Inflammatory macrophage (primary cell): ENCODE measurements at regions not wholly inside any gene's neighbourhood (a gene's known extent, or its start where the extent isn't known, plus 50 kb on each side); places are given as distances from the start of the nearest gene placed in this dataset.
"Not testable (repeated sequence)": the region's sequence is repeated elsewhere in the genome, so short reads cannot be mapped to it uniquely, and the experiment has no call there.

Source experiments
- DNase-seq, 2 donors: peaks; one replicate each; pipeline ENCODE4 v3.0.0-alpha.2; 2020 to 2022

- DNase-seq = not testable (repeated sequence)
Measured at GRCh38 chr1:120665250-120665577, 58.5 kb upstream of the NBPF26 start.

DNA sequence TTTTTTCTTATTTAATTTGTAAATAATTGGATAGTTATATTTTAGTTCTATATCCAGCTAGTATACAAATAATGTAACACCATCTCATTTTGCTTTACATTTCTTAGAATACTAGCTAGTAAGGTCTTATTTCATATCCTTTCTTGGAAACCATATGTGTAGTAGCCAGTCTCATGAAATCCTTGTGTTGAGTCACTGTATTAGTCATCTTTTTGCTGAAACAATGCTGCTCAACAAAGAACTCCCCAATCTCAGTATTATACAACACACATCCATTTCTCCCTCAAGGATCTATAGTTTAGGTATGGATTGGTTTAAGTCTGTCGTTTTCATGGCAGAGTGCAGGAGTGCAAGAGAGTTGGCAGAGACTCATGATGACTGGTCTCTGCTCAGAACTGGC is 55.6 kb upstream of the NBPF26 start:
- DNase-seq = not testable (repeated sequence)
